Neutrophil (primary cell): ENCODE measurements at regions not wholly inside any gene's neighbourhood (a gene's known extent, or its start where the extent isn't known, plus 50 kb on each side); places are given as distances from the start of the nearest gene placed in this dataset.

Source experiments
- H3K27ac ChIP-seq: fragments of 200-600 bp; sonication (generic); 2 replicates; pipeline ENCODE4 v1.5.1; 2016; ENCODE audit warnings: mild to moderate bottlenecking, moderate library complexity
- H3K27me3 ChIP-seq: fragments of 200-600 bp; sonication (generic); 2 replicates; pipeline ENCODE4 v1.6.0; 2016; ENCODE audit warnings: mild to moderate bottlenecking
- H3K36me3 ChIP-seq: fragments of 200-600 bp; sonication (generic); 2 replicates; pipeline ENCODE4 v1.5.1; 2017
- H3K4me1 ChIP-seq, 2 experiments: fragments of 200-600 bp in 1 of 2; sonication (generic) in 1 of 2; 1 replicate in 1 of 2; 2 replicates in 1 of 2; pipeline versions ENCODE4 v1.5.1 to v1.6.1; 2013 to 2016; ENCODE audit warnings: low read depth in 1 of 2, low read length in 1 of 2, mild to moderate bottlenecking in 1 of 2, moderate library complexity in 1 of 2; ENCODE audit not compliant: control insufficient read depth in 1 of 2, insufficient read depth in 1 of 2
- H3K4me3 ChIP-seq, 2 experiments: fragments of 200-600 bp in 1 of 2; sonication (generic) in 1 of 2; 1 replicate in 1 of 2; 2 replicates in 1 of 2; pipeline ENCODE4 v1.5.1; 2013 to 2016; ENCODE audit warnings: low read depth in 1 of 2, low read length in 1 of 2, mild to moderate bottlenecking in 1 of 2, moderate library complexity in 1 of 2
- H3K9me3 ChIP-seq: fragments of 200-600 bp; sonication (generic); 2 replicates; pipeline ENCODE4 v1.5.1; 2016
- TF ChIP-seq, protein P1 (sequence below): fragments of 200-600 bp; sonication (generic); IDR thresholded peaks from 2 replicates; pipeline ENCODE4 v1.5.1; 2016; ENCODE audit warnings: antibody characterized with exemption

DNA sequence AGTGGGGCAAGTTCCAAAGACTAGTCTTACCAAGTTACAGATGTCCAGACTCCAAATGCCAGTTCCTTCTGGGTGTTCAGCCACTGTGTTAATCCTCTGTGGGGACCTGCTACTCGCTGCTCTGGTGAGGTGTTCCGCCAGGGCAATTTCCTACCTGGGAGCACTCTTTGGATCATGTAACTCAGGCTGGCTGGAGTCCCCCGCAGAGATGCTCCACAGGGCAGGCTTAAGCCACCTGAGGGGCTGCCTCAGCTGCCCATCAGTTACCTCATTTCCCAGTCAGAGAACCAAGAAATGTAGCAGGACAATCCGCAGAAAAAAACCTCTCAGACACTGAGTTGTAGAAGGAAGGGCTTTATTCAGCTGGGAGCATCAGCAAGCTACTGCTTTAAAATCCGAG lies 133.8 kb downstream of the ZNF737 start:
- Histone ChIP-seq H3K27me3 (no peaks in the 10 kb centered on the region), H3K36me3 (no peaks in the 10 kb centered on the region), H3K9me3 (peaks cover 4% of the 10 kb centered on the region), H3K4me1 (no peaks in the 10 kb centered on the region), H3K27ac (no peak overlapping the region), H3K4me3 (no peak overlapping the region)
- TF ChIP-seq, protein P1, sequence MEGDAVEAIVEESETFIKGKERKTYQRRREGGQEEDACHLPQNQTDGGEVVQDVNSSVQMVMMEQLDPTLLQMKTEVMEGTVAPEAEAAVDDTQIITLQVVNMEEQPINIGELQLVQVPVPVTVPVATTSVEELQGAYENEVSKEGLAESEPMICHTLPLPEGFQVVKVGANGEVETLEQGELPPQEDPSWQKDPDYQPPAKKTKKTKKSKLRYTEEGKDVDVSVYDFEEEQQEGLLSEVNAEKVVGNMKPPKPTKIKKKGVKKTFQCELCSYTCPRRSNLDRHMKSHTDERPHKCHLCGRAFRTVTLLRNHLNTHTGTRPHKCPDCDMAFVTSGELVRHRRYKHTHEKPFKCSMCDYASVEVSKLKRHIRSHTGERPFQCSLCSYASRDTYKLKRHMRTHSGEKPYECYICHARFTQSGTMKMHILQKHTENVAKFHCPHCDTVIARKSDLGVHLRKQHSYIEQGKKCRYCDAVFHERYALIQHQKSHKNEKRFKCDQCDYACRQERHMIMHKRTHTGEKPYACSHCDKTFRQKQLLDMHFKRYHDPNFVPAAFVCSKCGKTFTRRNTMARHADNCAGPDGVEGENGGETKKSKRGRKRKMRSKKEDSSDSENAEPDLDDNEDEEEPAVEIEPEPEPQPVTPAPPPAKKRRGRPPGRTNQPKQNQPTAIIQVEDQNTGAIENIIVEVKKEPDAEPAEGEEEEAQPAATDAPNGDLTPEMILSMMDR: no peak

DNA sequence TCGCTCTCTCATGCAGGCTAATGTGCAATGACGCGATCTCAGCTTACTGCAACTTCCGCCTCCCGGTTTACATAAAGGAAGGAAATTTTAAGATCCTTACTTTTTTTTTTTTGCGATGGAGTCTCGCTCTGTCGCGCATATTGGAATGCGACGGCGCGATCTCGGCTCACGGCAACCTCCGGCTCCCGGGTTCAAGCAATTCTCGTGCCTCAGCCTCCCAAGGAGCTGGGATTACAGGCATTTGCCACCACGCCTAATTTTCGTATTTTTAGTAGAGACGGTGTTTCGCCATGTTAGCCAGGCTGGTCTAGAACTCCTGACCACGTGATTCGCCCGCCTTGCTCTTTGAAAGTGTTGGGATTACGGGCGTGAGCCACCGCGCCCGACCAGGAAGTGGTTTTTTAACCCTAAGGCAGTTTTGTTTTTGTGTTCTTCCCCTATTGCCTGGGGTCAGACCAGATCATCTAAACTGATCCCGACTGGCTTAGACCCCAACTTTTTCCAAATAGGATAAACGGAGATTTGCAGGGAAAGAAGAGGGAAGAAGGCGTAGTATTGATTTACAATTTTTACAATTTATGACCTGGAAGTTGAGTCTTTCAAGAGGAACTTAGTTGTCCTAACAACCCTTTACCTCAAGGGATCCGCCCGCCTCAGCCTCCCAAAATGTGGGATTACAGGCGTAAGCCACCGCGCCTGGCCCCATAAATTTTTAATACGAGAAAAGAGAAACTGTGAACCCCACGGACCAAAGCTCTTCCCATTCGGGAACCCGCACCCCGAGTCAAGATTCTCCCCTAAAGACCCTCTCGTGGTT lies 142.0 kb downstream of the ZNF737 start:
- TF ChIP-seq, protein P1: no peak
- H3K4me3 ChIP-seq: peak overlapping the region; percentile 57 to 73
- no peak overlapping the region for H3K27ac ChIP-seq
- H3K4me1 ChIP-seq: no peaks in the 10 kb centered on the region
- no peaks in the 10 kb centered on the region for H3K9me3 ChIP-seq
- H3K36me3 ChIP-seq: no peaks in the 10 kb centered on the region
- no peaks in the 10 kb centered on the region for H3K27me3 ChIP-seq

DNA sequence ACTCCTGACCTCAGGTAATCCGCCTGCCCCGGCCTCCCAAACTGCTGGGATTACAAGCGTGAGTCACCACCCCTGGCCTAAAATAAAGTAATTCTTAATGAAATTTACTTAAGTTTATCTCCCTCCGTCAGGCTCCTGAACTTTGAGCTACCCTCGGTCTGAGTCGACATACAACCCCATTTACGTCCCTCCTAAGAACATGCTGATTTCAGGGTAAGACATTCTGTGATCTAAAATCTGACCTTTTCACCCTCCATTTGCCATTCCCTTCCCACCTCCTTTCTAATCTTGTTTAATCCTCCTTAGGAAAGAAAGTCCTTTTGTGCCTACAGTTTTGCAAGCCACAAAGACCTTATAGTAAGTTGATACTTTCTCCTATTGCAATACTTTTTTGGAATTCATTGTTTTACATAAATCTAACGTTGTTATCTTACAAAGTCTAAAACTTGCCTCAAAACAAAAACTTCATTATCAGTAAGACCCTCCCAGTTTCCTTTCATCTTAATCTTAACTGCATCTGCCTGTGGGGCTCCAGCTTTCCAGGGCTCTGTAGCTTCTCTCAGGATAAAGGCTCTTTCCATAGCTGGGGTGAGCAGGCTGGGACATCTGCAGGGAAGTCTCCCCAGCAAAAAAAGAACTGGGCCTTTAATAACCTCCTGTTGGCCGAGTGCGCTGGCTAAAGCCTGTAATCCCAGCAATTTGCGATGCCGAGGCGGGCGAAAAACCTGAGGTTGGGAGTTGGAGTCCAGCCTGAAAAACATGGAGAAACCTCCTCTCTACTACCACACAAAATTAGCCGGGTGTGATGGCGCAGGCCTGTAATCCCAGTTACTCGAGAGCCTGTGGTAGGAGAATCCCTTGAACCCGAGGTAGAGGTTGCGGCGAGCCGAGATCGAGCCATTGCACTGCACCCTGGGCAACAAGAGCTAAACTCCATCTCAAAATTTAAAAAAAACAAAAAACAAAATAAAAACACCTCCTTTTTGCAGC lies 143.1 kb downstream of the ZNF737 start:
- H3K27ac ChIP-seq: no peak overlapping the region
- H3K4me3 ChIP-seq: peak overlapping the region in 1 of 2 experiments; percentile 73
- no peaks in the 10 kb centered on the region for H3K27me3 ChIP-seq
- TF ChIP-seq, protein P1: no peak
- H3K4me1 ChIP-seq: no peaks in the 10 kb centered on the region
- H3K9me3 ChIP-seq: no peaks in the 10 kb centered on the region
- H3K36me3 ChIP-seq: no peaks in the 10 kb centered on the region

DNA sequence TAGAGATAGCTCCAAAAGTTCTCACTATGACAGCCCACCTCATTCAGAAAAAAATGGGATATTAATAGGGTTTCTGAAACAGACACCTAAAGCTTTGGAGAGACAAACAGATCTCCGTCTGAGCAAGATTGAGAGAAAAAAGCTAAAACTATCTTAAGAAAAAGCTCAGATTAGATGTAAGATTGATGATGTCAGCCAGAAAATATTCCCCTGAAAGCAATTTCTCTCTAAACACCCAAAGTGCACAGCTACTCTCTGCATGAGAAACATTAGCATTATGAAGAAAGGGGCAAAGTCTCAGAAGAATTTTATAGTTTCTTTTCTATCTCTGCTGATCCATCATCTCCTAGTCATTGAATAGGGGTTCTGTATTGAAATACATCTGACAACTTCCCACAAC lies 148.9 kb downstream of the ZNF737 start:
- no peaks in the 10 kb centered on the region for H3K36me3 ChIP-seq
- no peaks in the 10 kb centered on the region for H3K4me1 ChIP-seq
- no peaks in the 10 kb centered on the region for H3K9me3 ChIP-seq
- TF ChIP-seq, protein P1: no peak
- no peaks in the 10 kb centered on the region for H3K27me3 ChIP-seq
- no peak overlapping the region for H3K27ac ChIP-seq
- no peak overlapping the region for H3K4me3 ChIP-seq

DNA sequence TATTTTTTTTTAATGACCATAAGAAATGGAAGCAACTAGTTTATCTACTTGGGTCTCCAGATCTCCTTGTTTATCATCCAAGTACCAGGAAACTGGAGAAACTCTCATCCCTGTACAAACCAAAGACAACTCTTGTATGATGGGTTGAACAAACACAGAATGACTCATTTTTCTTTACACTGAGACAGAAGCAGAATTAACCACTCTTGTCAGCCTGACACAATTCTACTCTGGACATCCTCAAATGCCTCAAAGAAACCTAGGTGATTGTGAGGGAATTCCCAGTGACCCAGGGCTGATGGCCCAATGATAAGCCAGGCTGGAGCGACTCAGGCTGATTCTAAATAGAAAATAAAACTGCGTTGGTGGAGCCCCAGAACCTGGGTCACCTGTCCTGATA lies 151.5 kb downstream of the ZNF737 start:
- no peaks in the 10 kb centered on the region for H3K36me3 ChIP-seq
- no peak overlapping the region for H3K4me3 ChIP-seq
- TF ChIP-seq, protein P1: no peak
- no peaks in the 10 kb centered on the region for H3K27me3 ChIP-seq
- no peak overlapping the region for H3K27ac ChIP-seq
- no peaks in the 10 kb centered on the region for H3K9me3 ChIP-seq
- no peaks in the 10 kb centered on the region for H3K4me1 ChIP-seq
